ENCODE measurements at regions not wholly inside any gene's neighbourhood (a gene's known extent, or its start where the extent isn't known, plus 50 kb on each side); places are given as distances from the start of the nearest gene placed in this dataset.

GRCh38 chr11:90414221-90414620 is 191.4 kb upstream of the CHORDC1 start:
- TF ChIP-seq POLR2A (IDR thresholded peaks at IDR 0.05) (no peak), CTCF (IDR thresholded peaks at IDR 0.05 in 4 of 5, conservative IDR thresholded peaks at IDR 0.05 in 1 of 5) (no peak)
